GM10248 (cell line): ENCODE measurements at regions not wholly inside any gene's neighbourhood (a gene's known extent, or its start where the extent isn't known, plus 50 kb on each side); places are given as distances from the start of the nearest gene placed in this dataset.
"Not testable (repeated sequence)": the region's sequence is repeated elsewhere in the genome, so short reads cannot be mapped to it uniquely, and the experiment has no call there.

Experiments used
- CTCF ChIA-PET: fragments of 300-600 bp; sonication (Branson Sonifier 250); formaldehyde crosslinking; extraction: SDS; loops from one replicate; lab custom pipeline; 2021; ENCODE audit warnings: antibody characterized with exemption; lab: Yijun Ruan, JAX
- POLR2A ChIA-PET: fragments of 350-650 bp; sonication (Branson Sonifier 250); formaldehyde crosslinking; extraction: SDS; loops from one replicate; lab custom pipeline; 2020; ENCODE audit warnings: antibody characterized with exemption; lab: Yijun Ruan, JAX
- DNase-seq: peaks from one replicate; pipeline ENCODE4 v3.0.0; 2012; ENCODE audit errors: extremely low spot score
- CTCF ChIP-seq: IDR thresholded peaks from 2 replicates; pipeline ENCODE4 v1.5.1; 2012; ENCODE audit warnings: mild to moderate bottlenecking, low read depth; ENCODE audit errors: extremely low read depth, missing control alignments, control extremely low read depth

DNA sequence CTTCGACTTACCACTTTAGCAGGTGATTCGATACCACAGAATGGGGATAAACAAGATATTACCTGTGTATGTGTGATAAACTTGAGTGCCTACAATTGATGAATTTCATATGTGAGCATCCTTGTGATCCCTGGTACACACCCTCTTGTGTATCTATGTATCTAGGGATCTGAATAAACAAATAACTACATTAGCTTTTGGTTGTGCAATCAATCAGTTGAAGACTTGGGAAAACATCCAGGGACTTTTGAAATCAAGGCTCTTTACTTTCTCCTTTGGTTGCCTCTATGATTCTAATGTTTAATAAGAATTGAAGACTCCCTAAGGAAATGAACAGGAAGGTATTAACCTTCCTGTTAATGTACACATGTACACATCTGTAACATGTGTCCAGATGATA is 97.3 kb upstream of the DCC start:
- no peak for DNase-seq
- POLR2A ChIA-PET: no interaction called here
- TF ChIP-seq CTCF: no peak
- CTCF ChIA-PET: no interaction called here

DNA sequence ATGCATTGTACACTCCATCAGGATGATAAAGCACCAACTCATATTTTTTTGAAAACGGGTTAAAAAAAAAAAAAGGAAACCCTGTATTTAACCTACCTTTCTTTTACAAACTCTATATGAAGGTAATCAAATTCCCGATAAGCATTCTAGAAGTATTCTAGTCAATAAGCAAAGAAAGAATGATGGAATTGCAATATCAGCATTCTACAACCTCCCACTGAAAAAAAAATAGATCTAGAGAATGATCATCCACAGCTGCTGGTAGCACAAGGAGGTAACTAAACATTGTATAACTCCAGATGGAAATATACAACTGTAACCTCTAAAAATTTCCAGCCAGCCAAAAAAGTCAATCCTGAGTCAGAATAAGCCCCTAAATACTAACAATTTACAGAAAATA is 95.3 kb upstream of the DCC start:
- no peak for TF ChIP-seq CTCF
- CTCF ChIA-PET: no interaction called here
- DNase-seq: no peak
- POLR2A ChIA-PET: no interaction called here

DNA sequence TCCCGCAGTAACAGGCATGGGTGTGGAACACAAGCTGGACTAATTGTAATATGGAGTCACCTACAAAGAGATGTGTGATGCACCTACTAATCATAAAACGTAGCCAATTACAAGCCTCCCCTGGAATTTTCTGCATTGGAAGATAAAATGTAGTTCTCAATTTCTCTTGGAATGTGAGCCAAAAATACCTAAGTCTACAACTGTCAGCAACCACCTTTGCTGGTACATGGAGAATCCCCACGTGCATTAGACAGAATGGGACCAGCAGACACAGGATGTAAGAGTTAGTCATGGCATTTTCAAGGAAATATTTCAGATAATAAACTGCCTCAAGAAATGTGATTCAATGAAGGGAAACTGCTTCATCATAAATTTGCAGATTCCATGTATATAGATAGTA is 85.6 kb upstream of the DCC start:
- DNase-seq: no peak
- TF ChIP-seq CTCF: no peak
- CTCF ChIA-PET: no interaction called here
- POLR2A ChIA-PET: no interaction called here

- CTCF ChIA-PET: interaction anchor here (1.2 to 1.6 kb wide), 2 partner anchors 19 to 31 kb away, joined by 3 to 5 read pairs; no protein-coding TSS in a partner anchor
- POLR2A ChIA-PET, DNase-seq: not testable (repeated sequence)
Measured at GRCh38 chr18:52257417-52257816, 82.6 kb upstream of the DCC start.

- ChIA-PET CTCF (interaction anchor here (1.0 to 1.4 kb wide), 2 partner anchors 14 to 63 kb away, joined by 3 read pairs; no protein-coding TSS in a partner anchor), POLR2A (no interaction called here)
- DNase-seq: no peak
- TF ChIP-seq CTCF: no peak
Measured at GRCh38 chr18:52275817-52276216, 64.2 kb upstream of the DCC start.

DNA sequence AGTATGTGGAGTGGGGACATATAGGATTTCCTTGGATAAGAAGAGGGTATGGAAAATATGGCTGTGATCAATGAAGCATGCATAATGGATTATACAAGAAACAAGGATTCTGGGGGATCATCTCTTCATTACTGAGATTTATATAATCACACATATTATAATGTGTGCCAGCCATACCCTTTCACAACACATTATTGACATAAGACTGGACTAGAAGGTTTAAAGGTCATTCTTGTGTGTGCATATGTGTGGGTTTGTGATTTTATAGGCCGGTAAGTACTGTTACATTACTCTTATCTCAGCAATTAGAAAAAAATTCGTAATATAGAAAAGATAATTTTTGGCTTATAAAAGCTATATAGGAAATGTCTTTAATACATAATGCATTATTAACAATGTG is 62.2 kb upstream of the DCC start:
- ChIA-PET POLR2A (no interaction called here), CTCF (interaction anchor here (1.4 to 3.3 kb wide), 2 partner anchors 11 to 14 kb away, joined by 4 to 13 read pairs; no protein-coding TSS in a partner anchor)
- TF ChIP-seq CTCF: no peak
- no peak for DNase-seq

GRCh38 chr18:52278191-52278590 is 61.8 kb upstream of the DCC start:
- POLR2A ChIA-PET: no interaction called here

More at GRCh38 chr18:52278191-52278590, 61.8 kb upstream of the DCC start:
- no peak for DNase-seq
- no peak for TF ChIP-seq CTCF
- CTCF ChIA-PET: interaction anchor here (1.4 to 3.3 kb wide), 2 partner anchors 11 to 14 kb away, joined by 4 to 13 read pairs; no protein-coding TSS in a partner anchor
